ENCODE measurements at regions not wholly inside any gene's neighbourhood (a gene's known extent, or its start where the extent isn't known, plus 50 kb on each side); places are given as distances from the start of the nearest gene placed in this dataset.

- no peak for DNase-seq (ENCODE audit: low read depth, low spot score)
These were observed 119.9 kb upstream of the NCOR2 start for GRCh38 chr12:124687174-124687902.

DNA sequence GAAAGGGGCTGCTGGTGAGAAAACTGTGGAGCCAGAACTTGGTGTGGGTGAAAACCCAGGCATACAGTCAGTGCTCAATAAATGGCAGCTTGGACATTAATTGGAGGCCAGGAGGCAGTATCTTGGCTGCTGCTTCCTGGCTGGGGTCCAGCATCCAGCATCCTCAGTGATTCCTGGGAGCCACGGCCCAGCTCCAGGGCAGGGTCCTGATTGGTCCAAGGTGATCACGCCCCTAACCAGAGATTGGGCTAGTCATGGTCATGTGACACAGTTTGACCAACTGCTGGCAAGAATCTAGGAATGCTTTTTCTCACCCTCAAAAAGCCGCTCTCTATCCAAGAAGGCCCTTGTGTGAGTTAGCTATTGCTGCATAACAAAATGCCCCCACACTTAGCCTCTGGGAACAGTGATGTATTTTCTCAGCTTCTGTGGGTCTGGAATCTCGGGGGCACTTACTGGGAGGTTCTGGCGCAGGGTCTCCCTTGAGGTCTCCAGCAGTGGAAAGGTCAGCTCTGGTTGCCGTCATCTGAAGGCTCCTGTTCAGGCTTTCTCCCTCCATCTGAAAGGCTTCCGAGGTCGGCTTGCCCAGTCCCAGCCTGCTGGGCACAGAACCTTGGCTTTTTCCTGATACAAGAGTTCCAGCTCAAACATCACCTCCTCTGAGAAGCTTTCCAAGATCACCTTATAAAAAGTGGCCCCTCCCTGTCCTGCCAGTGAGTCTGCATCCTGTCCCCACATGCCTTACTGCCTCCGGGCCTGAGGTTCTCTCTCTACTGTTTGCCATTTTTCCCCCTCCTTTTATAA, 119.2 kb upstream of the NCOR2 start:
- no peak for DNase-seq (ENCODE audit: low read depth, low spot score)

- no peak for DNase-seq (ENCODE audit: low read depth, low spot score)
These were observed 118.4 kb upstream of the NCOR2 start for GRCh38 chr12:124685689-124686369.

DNA sequence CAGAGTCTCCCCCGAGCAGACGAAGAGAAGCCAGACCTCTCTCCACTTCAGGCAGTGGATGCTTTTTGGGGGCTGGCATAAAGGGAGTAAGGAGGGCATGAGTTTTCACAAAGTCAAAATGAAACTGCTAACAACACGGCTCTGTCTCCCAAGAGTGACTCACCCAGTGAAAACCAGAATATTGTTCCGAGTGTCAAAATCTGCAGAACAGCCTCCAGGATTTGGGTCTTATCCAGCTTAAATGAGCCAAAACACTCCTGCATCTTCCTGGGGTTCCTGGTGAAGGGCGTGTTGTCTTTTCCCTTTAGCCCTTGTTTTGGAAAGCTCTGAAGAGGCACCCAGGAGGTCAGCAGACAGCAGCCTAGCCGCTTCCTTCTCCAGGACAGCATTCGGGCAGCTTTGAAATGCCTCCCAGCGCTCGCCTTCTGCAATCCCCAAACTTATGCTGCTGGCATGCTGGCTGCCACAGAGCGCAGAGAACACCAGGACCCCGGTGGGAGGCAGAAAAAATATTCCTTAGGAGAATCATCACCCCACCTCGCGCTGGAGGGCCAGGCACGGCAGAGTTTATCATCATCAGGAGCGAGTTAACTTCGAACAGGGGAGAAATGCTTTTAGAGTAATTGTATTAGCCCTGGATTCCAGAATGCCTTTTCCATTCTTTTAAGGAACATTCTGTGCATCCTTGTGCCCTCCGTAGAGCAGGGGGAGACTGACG, 117.7 kb upstream of the NCOR2 start:
- DNase-seq (ENCODE audit: low read depth, low spot score), result no peak

DNA sequence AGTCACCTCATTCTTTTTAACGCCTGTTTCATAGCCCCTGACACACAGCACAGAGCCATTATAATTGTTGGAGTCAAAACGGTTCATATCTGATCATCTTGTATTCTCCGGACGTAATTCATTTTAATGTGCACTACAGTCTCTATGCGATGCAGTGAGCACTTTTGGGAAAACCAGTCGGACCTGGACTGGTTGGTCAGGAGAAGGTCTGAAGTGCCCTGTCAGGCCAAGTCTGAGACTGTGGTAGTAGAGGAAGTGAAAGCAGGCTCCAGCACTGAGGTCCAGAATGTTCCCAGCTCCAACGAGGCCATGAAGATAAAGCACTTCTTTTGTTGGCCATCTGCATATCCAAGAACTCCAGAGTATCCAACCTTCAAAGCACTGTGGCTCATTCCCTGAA, 117.1 kb upstream of the NCOR2 start:
- DNase-seq (ENCODE audit: low read depth, low spot score), result no peak

DNA sequence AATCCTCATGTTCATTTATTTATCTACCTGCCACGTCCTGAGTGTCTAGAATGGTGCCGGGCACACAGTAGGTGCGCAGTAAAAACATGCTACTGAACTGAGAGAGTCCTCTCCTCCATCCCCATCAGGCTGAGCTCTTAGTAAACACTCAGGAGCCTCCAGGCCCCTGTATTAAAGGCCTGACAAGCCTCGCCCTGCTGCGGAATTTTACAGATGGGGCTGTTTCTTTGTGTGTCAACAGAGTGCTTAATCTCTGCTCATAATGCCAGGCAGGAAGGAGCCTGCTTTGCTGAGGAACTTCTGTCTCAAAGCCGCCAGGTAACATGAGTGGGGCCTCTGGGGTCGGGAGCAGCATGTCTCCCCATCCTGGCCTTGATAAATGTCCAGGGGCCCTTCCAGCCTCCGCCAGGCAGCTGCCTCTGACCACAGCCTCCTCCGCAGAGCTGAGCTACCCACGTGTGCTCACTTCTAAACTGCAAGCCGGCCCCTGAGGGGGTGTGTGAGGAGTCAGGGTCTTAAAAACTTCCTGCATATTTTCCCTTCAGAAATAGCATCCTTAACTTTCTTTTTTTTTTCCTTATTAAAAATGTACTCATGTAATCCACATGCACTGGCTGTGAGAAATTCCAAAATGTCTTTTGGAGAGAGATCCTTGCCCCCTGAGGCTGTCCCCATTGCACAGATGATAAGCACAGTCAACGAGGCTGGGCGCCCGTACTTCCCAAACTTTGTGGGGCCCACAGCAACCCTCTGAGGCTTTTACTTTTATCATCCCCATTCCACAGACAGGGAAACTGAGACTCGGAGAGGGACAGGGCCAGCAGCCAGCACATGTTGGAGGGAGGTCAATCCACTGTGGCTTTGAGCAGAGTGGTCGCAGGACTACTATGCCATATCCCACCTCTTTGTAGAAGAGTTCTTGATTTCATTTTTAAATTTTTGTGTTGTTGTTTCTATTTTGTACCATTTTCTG, 116.0 kb upstream of the NCOR2 start:
- no peak for DNase-seq (ENCODE audit: low read depth, low spot score)

DNA sequence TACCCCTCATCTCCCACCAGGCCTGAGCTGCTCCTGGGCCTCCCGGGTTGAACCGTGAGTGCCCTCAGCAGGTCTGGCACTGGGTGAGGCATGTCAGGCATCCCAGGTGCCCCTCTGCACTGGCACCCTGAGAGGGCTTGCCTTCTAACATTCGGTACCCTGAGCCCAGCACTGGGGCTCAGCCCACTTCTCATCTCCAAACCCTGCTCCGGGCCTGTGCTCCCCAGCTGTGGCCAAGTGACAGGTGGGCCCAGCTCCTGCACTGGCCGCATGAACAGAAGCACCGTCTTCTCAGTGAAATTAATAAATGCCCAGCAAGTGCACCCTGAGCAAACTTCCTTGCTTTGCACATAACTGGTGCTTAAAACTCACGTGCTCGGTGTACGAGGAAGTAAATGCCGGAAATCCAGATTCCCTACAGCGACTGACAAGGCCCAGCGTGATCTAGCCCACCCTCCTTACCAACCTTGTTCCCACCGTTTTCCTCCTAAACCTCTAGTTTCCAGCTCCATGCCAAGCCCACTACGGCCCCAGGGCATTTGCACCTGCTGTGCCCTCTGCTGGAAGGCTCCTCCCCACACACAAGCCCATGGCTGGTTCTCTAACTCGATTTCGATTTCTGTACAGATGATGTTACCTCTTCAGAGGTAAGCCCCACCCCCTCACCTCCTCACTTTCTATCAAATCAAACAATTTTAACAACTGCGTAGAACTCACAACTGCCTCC, 115.2 kb upstream of the NCOR2 start:
- no peak for DNase-seq (ENCODE audit: low read depth, low spot score)

GRCh38 chr12:124681779-124682391, 114.5 kb upstream of the NCOR2 start:
- no peak for DNase-seq (ENCODE audit: low read depth, low spot score)

- no peak for DNase-seq (ENCODE audit: low read depth, low spot score)
These were observed 113.7 kb upstream of the NCOR2 start for GRCh38 chr12:124680863-124681778.

DNA sequence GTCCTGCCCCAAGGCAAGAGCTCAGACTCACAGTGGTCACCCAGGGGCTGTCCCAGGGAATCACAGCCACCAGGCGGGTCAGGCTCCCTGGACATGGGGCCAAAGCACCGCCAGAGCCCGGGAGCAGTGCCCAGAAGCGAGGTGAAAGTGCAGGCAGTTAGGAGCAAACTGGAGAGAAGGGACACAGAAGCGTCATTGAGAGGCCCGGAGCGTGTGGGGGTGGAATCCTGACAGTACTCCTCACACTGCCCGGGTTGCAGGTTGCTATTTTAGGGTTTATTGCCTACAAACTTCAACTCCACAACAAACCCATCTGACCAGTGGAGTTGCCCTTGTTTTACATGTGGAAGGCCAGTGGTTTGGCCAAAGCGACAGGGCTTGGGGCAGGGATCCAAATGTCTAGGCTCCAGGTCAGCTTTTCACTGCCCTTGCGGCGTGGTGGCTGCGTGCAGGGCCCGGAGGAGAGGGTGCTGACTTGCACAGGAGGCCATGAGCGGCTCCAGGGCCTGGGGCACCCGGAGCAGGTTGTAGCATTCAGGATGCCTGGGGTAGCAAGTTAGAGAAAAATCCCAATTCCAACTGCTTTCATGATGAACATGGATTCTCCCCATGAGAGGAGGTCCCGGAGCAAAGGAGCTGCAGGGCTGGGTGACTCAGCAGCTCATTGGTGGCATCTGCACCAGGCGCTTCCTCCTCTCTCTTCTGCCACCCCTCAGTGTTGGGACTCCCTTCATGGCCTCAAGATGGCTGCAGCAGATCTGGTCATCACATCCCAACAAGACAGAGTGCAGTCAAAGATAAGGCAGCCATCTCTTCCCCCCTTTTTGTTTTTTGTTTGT, 112.3 kb upstream of the NCOR2 start:
- no peak for DNase-seq (ENCODE audit: low read depth, low spot score)

DNA sequence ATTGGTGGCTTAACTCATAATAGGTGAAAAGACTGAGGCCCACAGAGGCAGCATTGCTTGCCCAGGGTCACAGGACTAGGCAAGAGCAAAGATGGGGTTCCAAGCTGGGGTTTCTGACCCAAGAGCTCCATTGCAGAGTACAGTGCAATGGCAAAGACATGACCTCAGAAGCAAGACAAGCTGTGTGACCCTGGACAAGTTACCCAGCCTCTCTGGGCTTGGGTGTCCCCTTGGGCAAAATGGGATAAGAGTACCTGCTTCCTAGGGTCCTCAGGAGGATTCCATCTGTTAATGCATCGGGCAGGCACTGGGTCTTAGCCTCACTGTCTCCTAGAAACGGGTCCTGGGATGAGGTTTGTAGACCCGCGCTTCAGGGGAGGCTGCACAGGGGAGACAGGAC, 111.6 kb upstream of the NCOR2 start:
- no peak for DNase-seq (ENCODE audit: low read depth, low spot score)

- no peak for DNase-seq (ENCODE audit: low read depth, low spot score)
These were observed 111.0 kb upstream of the NCOR2 start for GRCh38 chr12:124678421-124678893.

DNA sequence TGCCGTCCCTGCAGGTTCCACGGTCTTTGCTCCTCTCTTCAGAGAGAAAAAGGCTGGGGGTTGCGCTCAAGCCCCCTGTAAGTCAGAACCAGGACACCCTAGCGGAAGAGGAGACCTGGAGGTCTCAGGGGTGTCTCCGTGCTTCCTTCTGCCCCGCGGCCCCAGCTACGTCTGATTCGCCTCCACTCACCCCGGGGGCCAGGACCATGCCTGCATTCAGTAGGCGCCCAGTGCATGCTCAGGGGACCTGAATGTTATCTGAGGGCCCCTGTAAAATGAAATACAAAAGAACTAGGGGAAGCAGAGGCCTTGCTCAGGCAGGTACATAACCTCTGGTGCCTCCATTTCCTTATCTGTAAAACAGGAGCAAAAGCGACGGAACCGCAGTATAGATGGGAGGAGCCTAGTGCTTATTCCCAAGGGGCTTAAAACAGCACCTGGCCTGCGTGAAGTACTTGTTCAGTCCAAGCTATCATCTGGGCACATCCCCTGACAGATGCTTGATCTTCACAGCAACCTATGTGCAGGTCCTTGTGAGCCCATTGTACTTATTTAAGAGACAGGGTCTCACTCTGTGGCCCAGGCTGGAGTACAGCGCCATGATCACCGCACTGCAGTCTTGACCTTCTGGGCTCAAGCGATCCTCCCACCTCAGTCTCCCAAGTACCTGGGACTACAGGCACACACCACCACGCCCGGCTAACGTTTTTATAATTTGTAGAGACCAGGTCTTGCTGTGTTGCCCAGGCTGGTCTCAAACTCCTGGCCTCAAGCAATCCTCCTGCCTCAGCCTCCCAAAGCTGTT, 110.3 kb upstream of the NCOR2 start:
- no peak for DNase-seq (ENCODE audit: low read depth, low spot score)

DNA sequence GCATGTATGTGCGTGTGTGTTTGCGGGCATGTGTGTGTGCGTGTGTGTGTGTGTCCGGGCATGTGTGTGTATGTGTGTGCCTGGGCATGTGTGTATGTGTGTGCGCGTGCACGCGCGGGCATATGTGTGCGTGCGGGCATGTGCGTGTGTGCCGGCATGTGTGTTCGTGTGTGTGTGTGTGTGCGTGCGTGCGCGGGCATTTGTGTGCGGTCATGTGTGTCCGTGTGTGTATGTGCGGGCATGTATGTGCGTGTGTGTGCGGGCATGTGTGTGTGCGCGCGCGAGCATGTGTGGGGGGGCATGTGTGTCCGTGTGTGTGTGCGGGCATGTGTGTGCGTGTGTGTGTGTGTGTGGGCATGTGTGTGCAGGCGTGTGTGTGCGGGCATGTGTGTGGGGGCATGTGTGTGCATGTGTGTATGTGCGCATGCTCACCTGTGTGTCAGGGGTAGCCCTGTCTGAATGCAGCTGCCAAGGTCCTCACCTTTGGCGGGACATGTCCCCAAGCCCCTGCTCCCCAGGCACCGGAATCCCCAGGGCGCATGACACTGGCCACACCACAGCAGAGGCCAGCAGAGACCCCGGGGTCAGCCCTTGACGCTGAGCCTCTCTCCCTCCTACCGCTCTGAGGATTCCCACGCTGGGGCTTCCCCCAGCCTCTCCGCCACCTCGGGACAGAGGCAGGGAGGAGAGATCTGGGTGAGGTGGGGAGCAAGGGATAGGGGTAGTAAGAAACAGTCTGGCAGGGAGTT, 109.5 kb upstream of the NCOR2 start:
- no peak for DNase-seq (ENCODE audit: low read depth, low spot score)

GRCh38 chr12:124675881-124676713, 108.7 kb upstream of the NCOR2 start:
- no peak for DNase-seq (ENCODE audit: low read depth, low spot score)
